ENCODE measurements at regions not wholly inside any gene's neighbourhood (a gene's known extent, or its start where the extent isn't known, plus 50 kb on each side); places are given as distances from the start of the nearest gene placed in this dataset.

DNA sequence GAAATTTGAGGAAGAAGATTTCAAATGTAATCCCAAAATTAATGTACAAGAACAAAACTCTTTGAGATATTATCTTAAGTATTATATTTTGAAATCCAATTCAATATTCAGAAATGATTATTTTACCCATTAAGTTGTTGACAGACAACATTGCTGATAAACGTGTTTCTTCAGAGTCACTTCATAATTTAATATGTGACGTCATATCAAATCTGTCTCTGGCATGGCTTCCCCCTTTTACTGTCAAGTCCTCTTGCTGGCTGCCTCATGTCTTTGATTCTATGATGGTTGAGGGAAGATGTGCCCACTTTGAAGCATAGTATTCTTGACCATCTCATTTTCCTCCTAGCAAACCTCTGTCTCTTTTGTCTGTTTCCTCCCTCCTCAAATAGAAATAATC lies 1257.1 kb upstream of the GOT2 start:
- TF ChIP-seq CTCF (IDR thresholded peaks at IDR 0.05) (no peak), EP300 (IDR thresholded peaks at IDR 0.05) (no peak)

Data from stomach (tissue), 4 donors.